HG02588 (cell line): ENCODE measurements at regions not wholly inside any gene's neighbourhood (a gene's known extent, or its start where the extent isn't known, plus 50 kb on each side); places are given as distances from the start of the nearest gene placed in this dataset.
"Not testable (repeated sequence)": the region's sequence is repeated elsewhere in the genome, so short reads cannot be mapped to it uniquely, and the experiment has no call there.

Experiments
- ATAC-seq: cut with Tn5 transposase; IDR thresholded peaks from one replicate; pipeline ENCODE4 v1.9.1; 2021; ENCODE audit warnings: mild to moderate bottlenecking, moderate library complexity; ENCODE audit not compliant: unreplicated experiment

GRCh38 chr5:44546286-44546685 is 157.1 kb upstream of the FGF10 start:
- no peak for ATAC-seq

- no peak for ATAC-seq
Observed at GRCh38 chr5:44543511-44543910, 154.3 kb upstream of the FGF10 start.

DNA sequence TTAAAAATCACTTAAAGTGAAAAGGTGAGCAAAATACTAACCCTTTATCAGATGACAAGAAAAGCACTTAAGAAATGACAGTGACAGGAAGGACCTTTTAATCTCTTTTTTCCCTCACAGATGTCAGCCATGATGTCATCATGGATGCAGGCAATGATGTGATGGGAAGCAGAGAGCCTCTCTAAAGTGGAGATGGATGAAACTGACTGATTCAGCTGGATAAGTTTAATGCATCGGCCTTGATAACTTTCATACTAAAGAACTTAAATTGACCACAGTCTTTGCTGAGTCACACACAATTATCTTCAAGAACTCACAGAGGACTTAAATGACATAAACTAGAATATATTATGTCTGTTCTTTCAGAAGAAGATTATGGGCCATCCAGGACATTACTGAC is 153.2 kb upstream of the FGF10 start:
- ATAC-seq = no peak

GRCh38 chr5:44539602-44539919 is 150.3 kb upstream of the FGF10 start:
- no peak for ATAC-seq

DNA sequence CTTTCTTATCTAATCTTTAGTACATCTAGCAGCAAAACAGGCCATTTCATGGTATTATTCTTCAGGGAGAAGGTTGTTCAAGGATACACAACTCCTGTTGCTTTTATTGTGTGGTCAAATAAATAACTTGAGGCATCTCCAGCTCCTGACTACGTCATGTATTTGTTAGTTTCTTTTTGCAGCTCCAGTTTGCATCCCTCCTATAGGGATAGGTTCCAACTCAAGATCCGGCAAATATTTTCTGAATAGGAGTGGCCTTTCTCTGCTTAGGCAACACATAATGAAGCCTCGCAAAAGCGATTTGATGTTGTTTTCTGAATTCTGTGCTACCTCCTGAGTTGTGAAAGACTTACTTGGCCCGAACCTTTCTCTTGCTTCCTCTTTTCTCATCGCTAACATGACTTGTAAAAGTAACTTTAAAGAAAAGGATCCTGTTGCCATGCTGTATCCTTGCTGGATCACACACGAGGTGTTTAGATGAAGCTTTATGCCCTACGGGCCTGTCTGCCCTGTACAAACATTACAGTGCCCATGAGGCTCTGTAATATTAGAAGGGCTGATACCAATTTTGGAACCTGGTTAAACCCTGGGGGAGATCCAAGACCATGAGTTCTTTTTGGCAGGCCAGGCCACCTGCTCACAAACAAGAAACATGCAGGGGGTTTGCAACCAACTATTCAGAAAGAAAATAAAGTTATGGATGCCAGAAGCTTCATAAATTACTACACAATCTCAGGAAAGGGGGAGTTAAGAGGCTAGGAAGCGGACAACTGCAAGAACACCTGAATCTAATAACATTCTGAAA is 149.8 kb upstream of the FGF10 start:
- no peak for ATAC-seq

DNA sequence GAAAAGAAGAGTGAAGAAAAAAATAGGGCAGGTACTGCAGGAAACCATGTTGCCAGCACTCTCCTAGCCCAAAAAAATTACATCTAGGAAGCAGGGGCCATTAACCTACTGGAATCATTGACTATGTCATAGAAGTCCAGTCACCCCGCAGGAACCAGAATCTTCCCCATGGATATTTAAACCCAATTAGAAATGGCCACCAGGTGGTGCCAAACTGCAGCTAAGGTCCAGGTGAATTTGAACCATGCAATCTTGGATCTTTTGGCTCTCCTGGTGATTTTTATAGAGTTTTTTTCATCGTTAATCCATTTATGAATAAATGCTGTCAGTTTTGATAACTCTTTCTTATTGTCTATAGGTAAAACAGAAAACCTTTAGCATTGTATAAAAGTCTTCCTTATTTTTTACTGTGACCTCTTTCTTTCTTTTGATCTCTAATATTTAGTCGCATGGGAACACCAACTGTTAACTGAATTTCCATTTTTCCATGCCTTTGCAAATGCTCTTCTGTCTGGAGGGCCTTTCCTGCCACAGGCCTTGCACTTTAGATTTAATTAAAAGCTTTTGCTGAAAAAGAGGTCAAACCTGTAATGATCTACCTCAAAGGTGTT is 147.5 kb upstream of the FGF10 start:
- ATAC-seq = no peak

GRCh38 chr5:44535621-44536020 is 146.4 kb upstream of the FGF10 start:
- ATAC-seq = no peak

DNA sequence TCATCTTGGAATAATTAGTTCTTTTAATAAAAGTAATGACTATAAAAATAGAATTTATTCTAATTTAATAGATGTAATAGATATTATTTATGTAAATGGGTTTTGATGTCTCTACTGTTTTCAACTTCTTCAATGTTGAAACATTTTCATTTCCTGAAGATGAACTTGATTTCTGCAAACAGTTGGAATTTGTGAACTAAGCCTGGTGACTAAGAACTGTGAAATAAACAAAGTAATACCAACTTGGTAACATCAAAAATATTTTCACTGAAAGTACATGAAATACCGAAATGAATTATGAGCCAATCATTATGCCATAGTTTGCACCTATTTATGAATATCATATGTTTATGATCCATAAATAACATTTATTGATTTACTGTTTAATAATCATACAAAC is 143.8 kb upstream of the FGF10 start:
- ATAC-seq = no peak

DNA sequence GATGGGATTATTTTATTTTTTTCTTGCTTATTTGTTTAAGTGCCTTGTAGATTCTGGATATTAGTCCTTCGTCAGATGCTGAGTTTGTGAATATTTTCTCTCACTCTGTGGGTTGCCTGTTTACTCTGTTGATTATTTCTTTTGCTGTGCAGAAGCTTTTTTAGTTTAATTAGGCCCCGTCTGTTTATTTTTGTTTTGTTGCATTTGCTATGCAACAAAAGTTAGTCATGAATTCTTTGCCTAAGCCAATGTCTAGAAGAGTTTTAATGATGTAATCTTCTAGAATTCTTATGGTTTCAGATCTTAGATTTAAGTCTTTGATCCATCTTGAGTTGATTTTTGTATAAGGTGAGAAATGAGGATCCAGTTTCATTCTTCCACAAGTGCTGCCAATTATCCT is 142.5 kb upstream of the FGF10 start:
- not testable (repeated sequence) for ATAC-seq

DNA sequence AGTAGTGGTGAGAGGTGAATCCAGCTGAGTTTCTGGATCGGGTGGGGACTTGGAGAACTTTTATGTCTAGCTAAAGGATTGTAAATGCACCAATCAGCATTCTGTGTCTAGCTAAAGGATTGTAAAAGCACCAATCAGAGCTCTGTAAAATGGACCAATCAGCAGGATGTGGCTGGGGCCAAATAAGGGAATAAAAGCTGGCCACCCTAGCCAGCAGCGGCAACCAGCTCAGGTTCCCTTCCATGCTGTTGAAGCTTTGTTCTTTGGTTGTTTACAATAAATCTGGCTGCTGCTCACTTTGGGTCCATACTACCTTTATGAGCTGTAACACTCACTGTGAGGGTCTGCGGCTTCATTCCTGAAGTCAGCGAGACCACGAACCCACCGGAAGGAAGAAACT is 141.6 kb upstream of the FGF10 start:
- ATAC-seq = not testable (repeated sequence)

- ATAC-seq = no peak
Observed at GRCh38 chr5:44511596-44511995, 122.4 kb upstream of the FGF10 start.

DNA sequence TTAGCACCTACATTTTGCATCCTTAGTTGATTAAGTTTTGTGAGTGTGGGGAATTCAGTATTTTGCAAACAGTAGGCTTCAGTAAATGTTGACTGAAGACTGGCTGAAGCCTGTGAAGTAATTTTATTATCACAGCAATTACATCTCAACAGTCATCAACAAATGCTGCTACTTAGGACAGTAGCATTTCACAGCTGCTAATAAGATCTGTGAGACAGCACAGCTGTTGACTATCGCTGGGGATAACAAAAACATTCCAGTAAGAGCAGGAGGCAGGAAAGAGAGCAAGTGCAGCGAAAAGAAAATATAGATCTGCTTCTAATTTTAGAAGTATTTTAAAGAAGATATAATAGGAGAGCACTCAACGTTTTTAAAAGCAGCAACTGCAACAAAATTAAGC is 117.3 kb upstream of the FGF10 start:
- no peak for ATAC-seq

GRCh38 chr5:44499381-44499780 is 110.2 kb upstream of the FGF10 start:
- ATAC-seq = no peak

- no peak for ATAC-seq
Observed at GRCh38 chr5:44497606-44498005, 108.4 kb upstream of the FGF10 start.

DNA sequence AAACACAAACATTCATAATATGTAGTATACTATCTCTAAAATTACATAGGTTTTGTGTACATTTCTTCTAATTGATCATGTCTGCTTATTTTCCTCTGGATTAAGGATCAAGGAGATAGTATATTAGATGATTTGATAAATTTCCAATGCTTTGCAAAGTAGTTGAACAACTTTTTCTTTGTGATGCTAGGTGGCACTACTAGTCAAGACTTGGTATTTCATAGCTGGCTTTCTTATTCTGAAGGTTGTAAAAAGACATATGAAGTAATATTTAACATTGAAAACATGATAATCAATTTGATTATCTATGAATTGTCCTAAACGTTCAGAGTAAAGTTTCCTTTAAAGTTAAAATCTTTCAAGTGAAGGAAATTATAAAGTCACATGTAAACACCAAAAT is 106.1 kb upstream of the FGF10 start:
- ATAC-seq = no peak

GRCh38 chr5:44489759-44490158 is 100.5 kb upstream of the FGF10 start:
- ATAC-seq = no peak

GRCh38 chr5:44486591-44486990 is 97.4 kb upstream of the FGF10 start:
- no peak for ATAC-seq

DNA sequence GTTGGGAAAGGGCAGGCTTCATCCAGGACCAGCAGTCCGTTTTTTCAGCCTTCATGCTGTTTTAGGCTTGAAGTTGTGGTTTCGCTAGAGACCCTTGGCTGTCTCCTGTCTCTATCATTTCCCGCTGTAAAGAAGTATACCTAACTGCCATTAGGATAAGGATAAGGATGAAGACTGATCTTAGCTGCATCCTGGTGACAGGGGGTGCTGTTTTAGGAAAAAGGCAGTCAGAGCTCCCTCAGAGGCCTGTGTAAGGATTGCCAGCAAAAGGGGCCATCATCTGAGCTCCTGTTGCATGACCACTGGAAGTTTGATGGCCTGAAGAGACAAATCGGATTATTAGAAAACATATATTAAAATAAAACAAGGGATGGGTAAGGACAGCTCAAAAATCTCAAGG is 64.8 kb upstream of the FGF10 start:
- no peak for ATAC-seq

- ATAC-seq = no peak
Observed at GRCh38 chr5:44446399-44446798, 57.2 kb upstream of the FGF10 start.

DNA sequence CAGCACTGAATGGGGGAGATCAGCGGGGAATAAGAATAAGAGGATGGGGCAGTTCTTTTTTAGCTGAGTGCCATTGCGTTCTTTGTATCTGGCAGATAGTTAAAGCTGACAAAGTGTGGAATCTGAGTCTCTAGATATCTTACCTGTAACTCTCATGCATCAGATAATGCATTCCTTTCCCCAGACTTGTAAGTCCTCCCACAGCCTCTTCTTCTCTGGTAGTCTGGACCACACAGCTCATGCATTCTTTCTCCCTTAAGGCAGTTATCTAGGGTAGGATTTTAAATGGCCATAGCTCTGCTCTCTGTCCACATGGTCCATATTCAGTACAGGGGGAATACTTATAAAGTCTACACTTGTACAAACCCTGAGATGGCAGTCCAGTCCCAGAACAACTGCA is 54.0 kb upstream of the FGF10 start:
- no peak for ATAC-seq

DNA sequence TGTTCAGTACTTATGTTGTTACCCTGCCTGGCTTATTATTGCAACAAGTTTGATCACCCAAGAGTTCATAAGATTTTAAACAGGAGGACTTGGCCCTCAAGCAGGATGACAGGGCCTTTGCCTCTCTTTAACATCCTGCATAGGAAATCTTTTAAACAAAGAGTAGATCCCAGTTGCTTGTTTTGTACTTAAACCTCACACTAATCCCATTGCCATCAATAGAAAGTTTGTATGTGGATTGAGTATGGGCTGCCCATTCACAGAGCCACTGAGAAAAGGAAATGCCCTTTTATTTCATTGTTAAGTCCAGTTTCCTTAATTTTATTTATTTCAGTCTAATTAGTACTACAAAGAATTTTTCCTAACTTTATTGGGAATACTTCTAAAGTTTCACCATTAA is 52.2 kb upstream of the FGF10 start:
- ATAC-seq = no peak

DNA sequence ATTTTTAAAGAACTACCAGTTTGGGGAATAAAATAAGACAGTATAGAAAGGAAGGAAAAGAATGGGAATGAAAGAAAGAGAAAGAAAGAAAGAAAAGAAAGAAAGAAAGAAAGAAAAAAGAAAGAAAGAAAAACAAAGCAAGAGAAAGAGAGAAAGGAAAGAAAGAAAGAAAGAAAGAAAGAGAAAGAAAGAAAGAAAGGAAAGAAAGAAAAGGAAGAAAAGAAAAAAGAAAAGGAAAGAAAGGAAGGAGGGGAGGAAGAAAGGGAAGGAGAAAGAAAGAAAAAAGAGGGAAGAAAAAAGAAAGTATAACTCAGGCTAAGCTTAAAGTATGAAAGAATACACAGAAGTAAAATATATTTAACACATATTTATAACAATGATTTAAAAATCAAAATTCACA is 51.0 kb upstream of the FGF10 start:
- ATAC-seq = no peak
